HG02678 (cell line): ENCODE measurements at regions not wholly inside any gene's neighbourhood (a gene's known extent, or its start where the extent isn't known, plus 50 kb on each side); places are given as distances from the start of the nearest gene placed in this dataset.
A peak's percentile ranks its signal among the peaks of the same experiment; 100 is the strongest.
"Not testable (repeated sequence)": the region's sequence is repeated elsewhere in the genome, so short reads cannot be mapped to it uniquely, and the experiment has no call there.

Experiments
- ATAC-seq: cut with Tn5 transposase; IDR thresholded peaks from one replicate; pipeline ENCODE4 v1.9.1; 2021; ENCODE audit warnings: mild to moderate bottlenecking, moderate library complexity; ENCODE audit not compliant: unreplicated experiment

DNA sequence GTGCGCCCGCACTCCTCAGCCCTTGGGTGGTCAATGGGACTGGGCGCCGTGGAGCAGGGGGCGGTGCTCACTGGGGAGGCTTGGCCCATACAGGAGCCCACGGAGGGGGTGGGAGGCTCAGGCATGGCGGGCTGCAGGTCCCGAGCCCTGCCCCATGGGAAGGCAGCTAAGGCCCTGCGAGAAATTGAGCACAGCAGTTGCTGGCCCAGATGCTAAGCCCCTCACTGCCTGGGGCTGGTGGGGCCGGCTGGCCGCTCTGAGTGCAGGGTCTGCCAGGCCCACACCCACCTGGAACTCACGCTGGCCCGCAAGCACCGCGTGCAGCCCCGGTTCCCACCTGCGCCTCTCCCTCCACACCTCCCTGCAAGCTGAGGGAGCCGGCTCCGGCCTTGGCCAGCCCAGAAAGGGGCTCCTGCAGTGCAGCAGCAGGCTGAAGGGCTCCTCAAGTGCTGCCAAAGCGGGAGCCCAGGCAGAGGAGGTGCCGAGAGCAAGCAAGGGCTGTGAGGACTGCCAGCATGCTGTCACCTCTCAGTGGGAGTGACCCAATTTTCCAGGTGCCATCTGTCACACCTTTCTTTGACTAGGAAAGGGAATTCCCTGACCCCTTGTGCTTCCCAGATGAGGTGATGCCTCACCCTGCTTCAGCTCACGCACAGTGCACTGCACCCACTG is 642.3 kb upstream of the SYNCRIP start:
- ATAC-seq: not testable (repeated sequence)

DNA sequence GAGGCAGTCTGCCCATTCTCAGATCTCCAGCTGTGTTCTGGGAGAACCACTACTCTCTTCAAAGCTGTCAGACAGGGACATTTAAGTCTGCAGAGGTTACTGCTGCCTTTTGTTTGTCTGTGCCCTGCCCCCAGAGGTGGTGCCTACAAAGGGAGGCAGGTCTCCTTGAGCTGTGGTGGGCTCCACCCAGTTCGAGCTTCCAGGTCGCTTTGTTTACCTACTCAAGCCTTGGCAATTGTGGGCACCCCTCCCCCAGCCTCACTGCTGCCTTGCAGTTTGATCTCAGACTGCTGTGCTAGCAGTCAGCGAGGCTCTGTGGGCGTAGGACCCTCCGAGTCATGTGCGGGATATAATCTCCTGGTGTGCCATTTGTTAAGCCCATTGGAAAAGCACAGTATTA is 640.9 kb upstream of the SYNCRIP start:
- ATAC-seq: not testable (repeated sequence)

- no peak for ATAC-seq
Measured at GRCh38 chr6:86276056-86276455, 633.4 kb upstream of the SYNCRIP start.

- no peak for ATAC-seq
Measured at GRCh38 chr6:86273936-86274335, 631.2 kb upstream of the SYNCRIP start.

DNA sequence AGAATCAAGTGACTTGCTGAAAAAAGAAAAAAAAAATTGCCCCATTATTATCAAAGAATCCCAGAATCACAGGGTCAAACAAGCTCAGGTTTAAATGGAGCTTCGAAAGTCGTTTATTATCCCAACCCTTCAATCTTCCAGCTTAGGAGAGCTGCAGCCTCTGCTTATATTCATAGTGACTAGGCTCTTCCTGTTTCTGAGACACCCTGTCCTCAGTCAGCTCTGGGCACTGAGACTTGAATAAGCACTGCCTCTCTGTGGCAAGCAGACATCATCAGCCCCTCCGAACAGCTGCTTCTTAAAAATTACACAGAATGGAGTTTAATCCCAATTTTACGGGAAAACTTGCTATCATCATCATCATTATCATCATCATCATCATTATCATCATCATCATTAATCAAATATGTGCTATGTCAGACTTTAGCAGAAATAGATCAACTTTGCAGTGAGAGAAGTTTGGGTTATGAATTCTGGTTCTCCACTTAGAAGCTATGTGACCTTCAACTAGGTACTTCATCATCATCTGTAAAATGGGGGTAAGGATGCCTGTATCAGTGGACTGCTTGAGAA is 614.0 kb upstream of the SYNCRIP start:
- ATAC-seq: no peak

GRCh38 chr6:86255973-86256372 is 613.3 kb upstream of the SYNCRIP start:
- no peak for ATAC-seq

DNA sequence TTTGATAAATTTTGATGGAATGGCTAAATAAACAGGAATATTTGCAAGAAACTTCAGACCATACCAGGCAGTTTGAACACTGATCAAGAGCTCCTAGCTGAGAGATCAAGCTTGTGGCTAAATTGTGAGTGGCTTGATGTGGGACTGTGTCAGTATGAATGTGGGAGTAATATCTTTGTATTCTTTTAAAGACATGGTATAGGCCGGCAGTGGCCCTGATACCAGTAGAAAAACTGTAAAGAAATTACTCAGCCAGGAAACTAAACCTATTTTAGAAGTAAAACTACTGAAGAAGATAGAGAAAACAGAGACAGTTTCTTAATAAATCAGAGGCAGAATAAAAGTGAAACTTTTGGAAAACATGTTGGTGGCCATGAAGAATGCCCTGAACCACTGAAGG is 608.4 kb upstream of the SYNCRIP start:
- no peak for ATAC-seq

DNA sequence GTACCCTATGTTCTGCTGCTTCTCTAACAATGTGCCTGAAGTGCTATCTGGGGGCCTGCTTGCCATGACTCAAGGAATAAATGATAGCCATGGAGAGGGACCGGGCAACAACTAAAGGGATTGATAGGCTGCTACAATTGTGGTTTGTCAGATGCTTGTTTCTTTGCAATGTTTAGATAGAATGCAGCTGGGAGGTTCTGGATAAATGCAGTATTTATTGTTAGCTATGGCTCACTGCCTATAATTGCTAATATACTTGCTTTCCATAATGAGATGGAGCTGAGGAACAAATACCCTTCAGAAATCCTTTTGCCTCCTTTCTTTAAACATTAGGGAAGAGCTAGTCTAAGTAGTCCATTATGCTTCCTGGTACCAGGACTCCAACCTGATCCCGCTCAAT is 575.2 kb upstream of the SYNCRIP start:
- ATAC-seq: no peak

DNA sequence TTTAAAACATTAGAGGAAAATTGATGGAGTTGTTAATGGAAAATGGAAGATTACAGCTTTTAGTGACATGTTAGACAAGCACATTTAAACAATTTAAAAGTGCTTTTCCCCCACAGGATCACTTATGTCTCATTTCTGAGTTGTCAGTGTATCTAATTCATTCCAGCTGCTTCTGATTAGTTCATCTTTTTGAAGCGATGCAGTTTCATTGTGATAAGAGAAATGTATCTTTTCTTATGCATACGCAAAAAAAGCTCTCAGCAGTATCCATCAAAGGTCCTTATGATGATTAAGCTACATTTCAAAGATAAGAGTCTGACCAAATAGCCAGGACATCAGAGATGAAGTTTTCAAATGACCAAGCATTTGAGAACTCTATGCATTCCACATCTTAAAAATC is 572.6 kb upstream of the SYNCRIP start:
- ATAC-seq: no peak

- no peak for ATAC-seq
Measured at GRCh38 chr6:86205980-86206379, 563.3 kb upstream of the SYNCRIP start.

DNA sequence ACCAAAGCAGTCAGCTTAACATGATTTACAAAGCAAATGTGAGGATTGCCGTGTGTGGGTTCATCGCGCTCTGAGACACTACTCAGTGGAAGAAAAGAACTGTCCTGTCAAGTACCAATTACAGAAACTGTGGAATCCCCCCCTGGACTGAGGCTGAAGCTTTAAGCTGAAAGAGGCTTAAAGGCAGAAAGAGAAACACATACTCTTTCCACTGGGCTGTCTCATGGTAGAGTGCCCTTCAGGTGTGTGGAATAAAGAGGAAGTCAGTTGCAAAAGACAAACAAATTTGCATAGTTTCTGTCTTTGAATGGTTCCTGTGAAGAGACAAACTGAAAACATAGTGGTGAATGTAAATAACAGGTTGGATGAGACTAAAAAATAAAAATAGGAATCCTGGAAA is 560.4 kb upstream of the SYNCRIP start:
- no peak for ATAC-seq

- ATAC-seq: no peak
Measured at GRCh38 chr6:86193821-86194220, 551.1 kb upstream of the SYNCRIP start.

DNA sequence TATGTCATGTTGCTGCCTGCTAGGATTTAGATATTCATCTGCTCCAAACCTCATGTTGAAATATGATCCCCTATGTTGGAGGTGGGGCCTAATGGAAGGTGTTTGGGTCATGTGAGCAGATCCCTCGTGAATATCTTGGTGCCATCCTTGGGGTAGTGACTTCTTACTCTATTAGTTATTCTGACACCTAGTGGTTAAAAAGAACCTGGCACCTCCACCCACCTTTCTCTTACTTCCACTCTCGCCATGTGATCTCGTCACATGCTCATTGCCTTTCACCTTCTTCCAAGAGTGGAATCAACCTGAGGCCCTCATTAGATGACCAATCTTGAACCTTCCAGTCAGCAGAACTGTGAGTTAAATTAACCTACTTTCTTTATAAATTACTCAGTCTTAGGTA is 549.4 kb upstream of the SYNCRIP start:
- ATAC-seq: peak; percentile 84

- ATAC-seq: not testable (repeated sequence)
Measured at GRCh38 chr6:86175149-86175548, 532.5 kb upstream of the SYNCRIP start.

DNA sequence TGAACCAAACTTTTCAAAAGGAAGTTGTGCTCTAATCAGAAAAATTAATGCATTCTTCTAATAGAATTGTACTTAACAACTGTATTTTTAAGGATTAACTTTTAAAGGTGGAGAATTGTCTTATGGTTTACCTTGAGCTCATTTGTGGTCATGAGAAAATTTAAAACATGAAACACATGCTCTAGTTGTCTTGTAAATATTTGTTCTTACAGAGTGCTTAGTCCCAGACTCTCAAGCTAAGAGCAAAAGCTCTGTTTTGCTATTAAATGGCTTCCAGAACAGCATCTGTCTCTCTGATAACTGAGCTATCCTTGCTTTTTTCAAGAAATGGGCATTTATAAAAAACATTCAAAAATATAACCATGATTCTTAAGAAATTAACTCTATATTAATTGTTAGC is 512.2 kb upstream of the SYNCRIP start:
- ATAC-seq: no peak

- no peak for ATAC-seq
Measured at GRCh38 chr6:86153521-86153920, 510.8 kb upstream of the SYNCRIP start.

DNA sequence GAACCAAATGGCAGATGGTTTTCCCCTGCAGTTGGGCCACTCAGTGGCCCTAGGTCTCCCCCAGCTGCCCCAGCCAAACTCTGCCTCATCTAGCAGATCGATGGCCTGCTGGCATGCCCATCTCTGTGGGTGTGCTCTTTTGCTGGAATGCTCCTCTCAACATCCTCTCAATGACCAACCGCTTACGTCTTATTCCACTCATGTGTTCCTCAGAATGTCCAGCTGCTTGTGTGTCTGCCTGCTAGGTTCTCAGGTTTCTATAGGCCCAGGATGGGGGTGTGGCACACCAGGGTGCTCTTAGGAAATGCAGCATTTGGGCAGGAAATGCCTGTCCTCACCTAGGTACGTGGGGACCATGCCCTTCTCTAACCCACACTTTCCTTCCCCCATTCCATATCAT is 509.9 kb upstream of the SYNCRIP start:
- ATAC-seq: no peak

DNA sequence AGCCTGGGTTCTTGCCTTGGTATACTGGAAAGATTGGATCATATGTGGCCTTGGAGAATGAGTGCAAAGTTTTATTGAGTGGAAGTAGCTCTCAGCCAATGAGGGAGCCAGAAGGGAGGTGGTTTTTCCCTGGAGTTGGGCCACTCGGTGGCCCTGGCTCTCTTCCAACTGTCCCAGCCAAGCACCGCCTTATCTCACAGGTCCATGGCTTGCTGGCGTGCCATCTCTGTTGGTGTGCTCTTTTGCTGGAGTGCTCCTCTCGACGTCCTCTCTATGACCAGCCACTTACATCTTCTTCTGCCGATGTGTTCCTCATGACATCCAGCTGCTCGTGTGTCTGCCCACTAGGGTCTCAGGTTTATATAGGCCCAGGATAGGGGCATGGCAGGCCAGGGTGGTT is 505.9 kb upstream of the SYNCRIP start:
- no peak for ATAC-seq

- no peak for ATAC-seq
Measured at GRCh38 chr6:86147859-86148258, 505.2 kb upstream of the SYNCRIP start.

GRCh38 chr6:86147311-86147710 is 504.6 kb upstream of the SYNCRIP start:
- no peak for ATAC-seq

- not testable (repeated sequence) for ATAC-seq
Measured at GRCh38 chr6:86146751-86147150, 504.1 kb upstream of the SYNCRIP start.

GRCh38 chr6:86142326-86142725 is 499.6 kb upstream of the SYNCRIP start:
- ATAC-seq: no peak
